GM23248 (cell line): ENCODE measurements at regions not wholly inside any gene's neighbourhood (a gene's known extent, or its start where the extent isn't known, plus 50 kb on each side); places are given as distances from the start of the nearest gene placed in this dataset.
"Not testable (repeated sequence)": the region's sequence is repeated elsewhere in the genome, so short reads cannot be mapped to it uniquely, and the experiment has no call there.

Source experiments
- EZH2 ChIP-seq: fragments of 200-600 bp; sonication (generic); IDR thresholded peaks from 2 replicates; pipeline ENCODE4 v1.6.1; 2018; ENCODE audit warnings: antibody characterized with exemption, mild to moderate bottlenecking; ENCODE audit not compliant: insufficient read depth, poor library complexity, severe bottlenecking
- EZH2phosphoT487 ChIP-seq: fragments of 200-600 bp; sonication (generic); IDR thresholded peaks from 2 replicates; pipeline ENCODE4 v1.6.1; 2018; ENCODE audit warnings: antibody characterized with exemption, moderate library complexity, mild to moderate bottlenecking, low read depth; ENCODE audit not compliant: insufficient read depth

DNA sequence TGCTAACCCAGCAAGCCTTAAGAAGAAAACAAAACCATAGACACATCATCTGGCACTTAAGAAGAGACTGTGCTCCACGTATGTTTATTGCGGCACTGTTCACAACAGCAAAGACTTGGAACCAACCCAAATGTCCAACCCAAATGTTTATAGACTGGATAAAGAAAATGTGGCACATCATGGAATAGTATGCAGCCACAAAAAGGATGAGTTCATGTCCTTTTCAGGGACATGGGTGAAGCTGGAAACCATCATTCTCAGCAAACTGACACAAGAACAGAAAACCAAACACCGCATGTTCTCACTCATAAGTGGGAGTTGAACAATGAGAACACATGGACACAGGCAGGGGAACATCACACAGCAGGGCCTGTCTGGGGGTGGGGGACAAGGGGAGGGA, 76.5 kb upstream of the PLEKHG1 start:
- not testable (repeated sequence) for TF ChIP-seq EZH2phosphoT487, EZH2
